Liver (tissue), 8 donors: ENCODE measurements at regions not wholly inside any gene's neighbourhood (a gene's known extent, or its start where the extent isn't known, plus 50 kb on each side); places are given as distances from the start of the nearest gene placed in this dataset.

Source experiments
- DNase-seq: peaks from one replicate; pipeline ENCODE4 v3.0.0-alpha.2; 2017; ENCODE audit warnings: low spot score
- H3K27ac ChIP-seq, 2 donors: one replicate each; pipeline ENCODE4 v1.7.0; 2013; ENCODE audit warnings: inconsistent platforms in 2 of 2, low read length in 2 of 2, control low read depth in 1 of 2, low read depth in 1 of 2, mild to moderate bottlenecking in 1 of 2
- H3K27me3 ChIP-seq, 4 donors: one replicate each; pipeline versions ENCODE4 v1.6.1 to v1.7.0; 2013; ENCODE audit warnings: low read length in 3 of 4, inconsistent platforms in 1 of 4, mild to moderate bottlenecking in 1 of 4, moderate library complexity in 1 of 4; ENCODE audit not compliant: control insufficient read depth in 4 of 4, insufficient read depth in 4 of 4
- H3K36me3 ChIP-seq, 4 donors: one replicate each; pipeline versions ENCODE4 v1.6.1 to v1.7.0; 2013; ENCODE audit warnings: low read length in 3 of 4, mild to moderate bottlenecking in 3 of 4, low read depth in 1 of 4, moderate library complexity in 1 of 4; ENCODE audit not compliant: control insufficient read depth in 4 of 4, insufficient read depth in 3 of 4
- H3K4me1 ChIP-seq, 4 donors: one replicate each; pipeline versions ENCODE4 v1.6.1 to v1.7.0; 2013; ENCODE audit warnings: low read length in 3 of 4, mild to moderate bottlenecking in 3 of 4, moderate library complexity in 1 of 4; ENCODE audit not compliant: control insufficient read depth in 4 of 4, insufficient read depth in 4 of 4
- H3K4me3 ChIP-seq, 3 donors: one replicate each; pipeline versions ENCODE4 v1.6.1 to v1.7.0; 2013; ENCODE audit warnings: low read length in 3 of 3, control low read depth in 1 of 3, low read depth in 1 of 3, mild to moderate bottlenecking in 1 of 3
- H3K9ac ChIP-seq, 2 donors: one replicate each; pipeline ENCODE4 v1.7.0; 2013; ENCODE audit warnings: low read length in 2 of 2, mild to moderate bottlenecking in 2 of 2, moderate library complexity in 2 of 2, control low read depth in 1 of 2, low read depth in 1 of 2
- H3K9me3 ChIP-seq, 4 donors: one replicate each; pipeline versions ENCODE4 v1.6.1 to v1.7.0; 2013; ENCODE audit warnings: low read length in 3 of 4; ENCODE audit not compliant: control insufficient read depth in 4 of 4
- EGR1 ChIP-seq, 2 donors: IDR thresholded peaks; 2 replicates each; pipeline ENCODE4 v1.6.1; 2016 to 2018; ENCODE audit warnings: antibody characterized with exemption in 2 of 2, low read depth in 2 of 2
- FOXA2 ChIP-seq: IDR thresholded peaks from 2 replicates; pipeline ENCODE4 v1.6.1; 2016; ENCODE audit warnings: antibody characterized with exemption
- GABPA ChIP-seq, 2 donors: IDR thresholded peaks in 1 of 2; conservative IDR thresholded peaks in 1 of 2; 2 replicates each; pipeline ENCODE4 v1.6.1; 2016; ENCODE audit warnings: antibody characterized with exemption in 2 of 2, mild to moderate bottlenecking in 1 of 2, moderate library complexity in 1 of 2
- HNF4A ChIP-seq, 2 donors: conservative IDR thresholded peaks; 2 replicates each; pipeline ENCODE4 v1.6.1; 2016; ENCODE audit warnings: antibody characterized with exemption in 2 of 2, mild to moderate bottlenecking in 2 of 2
- HNF4G ChIP-seq: IDR thresholded peaks from 2 replicates; pipeline ENCODE4 v1.6.1; 2016; ENCODE audit warnings: antibody characterized with exemption
- JUND ChIP-seq, 2 donors: IDR thresholded peaks; 2 replicates each; pipeline ENCODE4 v1.6.1; 2016; ENCODE audit warnings: antibody characterized with exemption in 2 of 2
- MAX ChIP-seq: IDR thresholded peaks from 2 replicates; pipeline ENCODE4 v1.6.1; 2016; ENCODE audit warnings: antibody characterized with exemption
- NR2F2 ChIP-seq: IDR thresholded peaks from 2 replicates; pipeline ENCODE4 v1.6.1; 2016; ENCODE audit warnings: antibody characterized with exemption
- TAF1 ChIP-seq: conservative IDR thresholded peaks from 2 replicates; pipeline ENCODE4 v1.6.1; 2016; ENCODE audit warnings: antibody characterized with exemption, mild to moderate bottlenecking
- YY1 ChIP-seq: IDR thresholded peaks from 2 replicates; pipeline ENCODE4 v1.6.1; 2016; ENCODE audit warnings: antibody characterized with exemption, mild to moderate bottlenecking
- WGBS: extraction: QIAGEN DNeasy Blood & Tissue Kit; methylation state at CpG from one replicate; pipeline ENCODE4 v1.1.7; 2013; 5-methylcytosine and 5-hydroxymethylcytosine counted together
- TF ChIP-seq, protein P1 (sequence below): IDR thresholded peaks from 2 replicates; pipeline ENCODE4 v1.6.1; 2016; ENCODE audit warnings: antibody characterized with exemption, mild to moderate bottlenecking
- TF ChIP-seq, protein P2 (sequence below): fragments of 150-350 bp; IDR thresholded peaks from 2 replicates; pipeline ENCODE4 v1.5.1; 2017; ENCODE audit warnings: improper control_type of control experiment, low read depth, low read length; ENCODE audit not compliant: missing input control
- donor health status: healthy.
- donor health status: healthy.
- donor health status: healthy.
- donor health status: healthy.
- donor health status: healthy.

GRCh38 chr2:12217175-12217574 lies 470.7 kb downstream of the LPIN1 start:
- Histone ChIP-seq H3K9me3 (no peaks in the 10 kb centered on the region), H3K4me1 (no peaks in the 10 kb centered on the region), H3K36me3 (no peaks in the 10 kb centered on the region), H3K27me3 (no peaks in the 10 kb centered on the region), H3K4me3 (no peak overlapping the region), H3K9ac (no peak overlapping the region), H3K27ac (no peak overlapping the region)
- DNase-seq = no peak
- 74% methylated on average over 1 of the region's 1 CpG for WGBS
- TF ChIP-seq EGR1 (IDR thresholded peaks at IDR 0.05; ENCODE audit: low read depth in 2 of 2) = no peak
- TF ChIP-seq MAX = no peak
- no peak for TF ChIP-seq GABPA (IDR thresholded peaks at IDR 0.05 in 1 of 2, conservative IDR thresholded peaks at IDR 0.05 in 1 of 2)

- Histone ChIP-seq H3K9me3 (peaks cover 0 to 14% (median 7%) of the 10 kb centered on the region in 4 donors), H3K4me3 (no peak overlapping the region), H3K27me3 (no peaks in the 10 kb centered on the region), H3K4me1 (no peaks in the 10 kb centered on the region), H3K36me3 (no peaks in the 10 kb centered on the region), H3K9ac (no peak overlapping the region), H3K27ac (no peak overlapping the region)
- 88% methylated on average over 8 of the region's 8 CpGs for WGBS
- TF ChIP-seq GABPA (IDR thresholded peaks at IDR 0.05 in 1 of 2, conservative IDR thresholded peaks at IDR 0.05 in 1 of 2) = no peak
- TF ChIP-seq TAF1 = no peak
- TF ChIP-seq EGR1 (IDR thresholded peaks at IDR 0.05; ENCODE audit: low read depth in 2 of 2) = no peak
- no peak for TF ChIP-seq JUND (IDR thresholded peaks at IDR 0.05)
- no peak for TF ChIP-seq NR2F2
- DNase-seq = no peak
These were observed 473.3 kb downstream of the LPIN1 start for GRCh38 chr2:12219761-12220160.

GRCh38 chr2:12221584-12221983 lies 475.2 kb downstream of the LPIN1 start:
- Histone ChIP-seq H3K4me1 (no peaks in the 10 kb centered on the region), H3K27me3 (no peaks in the 10 kb centered on the region), H3K27ac (no peak overlapping the region), H3K4me3 (no peak overlapping the region), H3K36me3 (no peaks in the 10 kb centered on the region), H3K9me3 (peaks cover 0 to 16% (median 7%) of the 10 kb centered on the region in 4 donors), H3K9ac (no peak overlapping the region)
- TF ChIP-seq FOXA2 = no peak
- no peak for TF ChIP-seq HNF4A (conservative IDR thresholded peaks at IDR 0.05)
- no peak for TF ChIP-seq HNF4G
- no peak for TF ChIP-seq EGR1 (IDR thresholded peaks at IDR 0.05; ENCODE audit: low read depth in 2 of 2)
- no peak for TF ChIP-seq GABPA (IDR thresholded peaks at IDR 0.05 in 1 of 2, conservative IDR thresholded peaks at IDR 0.05 in 1 of 2)
- TF ChIP-seq, protein P1, sequence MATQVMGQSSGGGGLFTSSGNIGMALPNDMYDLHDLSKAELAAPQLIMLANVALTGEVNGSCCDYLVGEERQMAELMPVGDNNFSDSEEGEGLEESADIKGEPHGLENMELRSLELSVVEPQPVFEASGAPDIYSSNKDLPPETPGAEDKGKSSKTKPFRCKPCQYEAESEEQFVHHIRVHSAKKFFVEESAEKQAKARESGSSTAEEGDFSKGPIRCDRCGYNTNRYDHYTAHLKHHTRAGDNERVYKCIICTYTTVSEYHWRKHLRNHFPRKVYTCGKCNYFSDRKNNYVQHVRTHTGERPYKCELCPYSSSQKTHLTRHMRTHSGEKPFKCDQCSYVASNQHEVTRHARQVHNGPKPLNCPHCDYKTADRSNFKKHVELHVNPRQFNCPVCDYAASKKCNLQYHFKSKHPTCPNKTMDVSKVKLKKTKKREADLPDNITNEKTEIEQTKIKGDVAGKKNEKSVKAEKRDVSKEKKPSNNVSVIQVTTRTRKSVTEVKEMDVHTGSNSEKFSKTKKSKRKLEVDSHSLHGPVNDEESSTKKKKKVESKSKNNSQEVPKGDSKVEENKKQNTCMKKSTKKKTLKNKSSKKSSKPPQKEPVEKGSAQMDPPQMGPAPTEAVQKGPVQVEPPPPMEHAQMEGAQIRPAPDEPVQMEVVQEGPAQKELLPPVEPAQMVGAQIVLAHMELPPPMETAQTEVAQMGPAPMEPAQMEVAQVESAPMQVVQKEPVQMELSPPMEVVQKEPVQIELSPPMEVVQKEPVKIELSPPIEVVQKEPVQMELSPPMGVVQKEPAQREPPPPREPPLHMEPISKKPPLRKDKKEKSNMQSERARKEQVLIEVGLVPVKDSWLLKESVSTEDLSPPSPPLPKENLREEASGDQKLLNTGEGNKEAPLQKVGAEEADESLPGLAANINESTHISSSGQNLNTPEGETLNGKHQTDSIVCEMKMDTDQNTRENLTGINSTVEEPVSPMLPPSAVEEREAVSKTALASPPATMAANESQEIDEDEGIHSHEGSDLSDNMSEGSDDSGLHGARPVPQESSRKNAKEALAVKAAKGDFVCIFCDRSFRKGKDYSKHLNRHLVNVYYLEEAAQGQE = no peak
- TF ChIP-seq, protein P2, sequence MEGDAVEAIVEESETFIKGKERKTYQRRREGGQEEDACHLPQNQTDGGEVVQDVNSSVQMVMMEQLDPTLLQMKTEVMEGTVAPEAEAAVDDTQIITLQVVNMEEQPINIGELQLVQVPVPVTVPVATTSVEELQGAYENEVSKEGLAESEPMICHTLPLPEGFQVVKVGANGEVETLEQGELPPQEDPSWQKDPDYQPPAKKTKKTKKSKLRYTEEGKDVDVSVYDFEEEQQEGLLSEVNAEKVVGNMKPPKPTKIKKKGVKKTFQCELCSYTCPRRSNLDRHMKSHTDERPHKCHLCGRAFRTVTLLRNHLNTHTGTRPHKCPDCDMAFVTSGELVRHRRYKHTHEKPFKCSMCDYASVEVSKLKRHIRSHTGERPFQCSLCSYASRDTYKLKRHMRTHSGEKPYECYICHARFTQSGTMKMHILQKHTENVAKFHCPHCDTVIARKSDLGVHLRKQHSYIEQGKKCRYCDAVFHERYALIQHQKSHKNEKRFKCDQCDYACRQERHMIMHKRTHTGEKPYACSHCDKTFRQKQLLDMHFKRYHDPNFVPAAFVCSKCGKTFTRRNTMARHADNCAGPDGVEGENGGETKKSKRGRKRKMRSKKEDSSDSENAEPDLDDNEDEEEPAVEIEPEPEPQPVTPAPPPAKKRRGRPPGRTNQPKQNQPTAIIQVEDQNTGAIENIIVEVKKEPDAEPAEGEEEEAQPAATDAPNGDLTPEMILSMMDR = no peak
- no peak for TF ChIP-seq YY1
- WGBS = 76% methylated on average over 2 of the region's 2 CpGs
- no peak for DNase-seq
